ENCODE measurements at regions not wholly inside any gene's neighbourhood (a gene's known extent, or its start where the extent isn't known, plus 50 kb on each side); places are given as distances from the start of the nearest gene placed in this dataset.

GRCh38 chr18:51582551-51582950, 385.1 kb upstream of the MEX3C start:
- FAIRE-seq (no peak), ATAC-seq (no peak), DNase-seq (ENCODE audit: low read depth, low spot score) (no peak)
- H3K27me3 ChIP-seq (replicated peaks in 1 of 2; ENCODE audit: control insufficient read depth in 2 of 2, insufficient read depth in 2 of 2, low read length in 1 of 2), result no peaks in the 10 kb centered on the region
- no peaks in the 10 kb centered on the region for H3K9me3 ChIP-seq (replicated peaks; ENCODE audit: control insufficient read depth, insufficient read depth, low read length)
- BruUV-seq (replicated peaks), result no TSS peak
- CTCF ChIA-PET, result no interaction called here
- in situ Hi-C loops (cut with MboI), result no loop called here
- H3K4me2 ChIP-seq (ENCODE audit: control insufficient read depth, insufficient read depth), result no peak overlapping the region
- no peaks in the 10 kb centered on the region for H3K4me1 ChIP-seq (ENCODE audit: control insufficient read depth, insufficient read depth, low read length)
- 35% methylated on average over 2 of the region's 2 CpGs for WGBS (ENCODE audit: insufficient coverage, insufficient replicate concordance, low lambda C conversion rate, missing lambda C conversion rate)
- no peak overlapping the region for H3K4me3 ChIP-seq
- no peak overlapping the region for H3K9ac ChIP-seq (ENCODE audit: control insufficient read depth, insufficient read depth, low read length)
- SMC1A ChIA-PET (ENCODE audit: uncharacterized antibody, unreplicated experiment), result no interaction called here
- no peaks in the 10 kb centered on the region for H3K79me2 ChIP-seq (ENCODE audit: control insufficient read depth, insufficient read depth, low read length)
- POLR2A ChIA-PET, result no interaction called here
- H2AFZ ChIP-seq (ENCODE audit: control insufficient read depth, low read depth, low read length), result no peak overlapping the region
- RAD21 ChIA-PET (ENCODE audit: unreplicated experiment), result no interaction called here
- H4K20me1 ChIP-seq (ENCODE audit: control insufficient read depth, insufficient read depth), result no peaks in the 10 kb centered on the region
- H3K27ac ChIP-seq (ENCODE audit: control insufficient read depth, insufficient read depth), result no peak overlapping the region
- TF ChIP-seq ZSCAN29 (IDR thresholded peaks at IDR 0.05) (no peak), BCL3 (IDR thresholded peaks at IDR 0.05; ENCODE audit: borderline replicate concordance, insufficient read depth, low read depth, low read length, poor library complexity, severe bottlenecking) (no peak), ZNF592 (IDR thresholded peaks at IDR 0.05) (no peak), CHD1 (IDR thresholded peaks at IDR 0.05; ENCODE audit: low read depth, low read length) (no peak), SUPT20H (IDR thresholded peaks at IDR 0.05; ENCODE audit: borderline replicate concordance, control insufficient read depth, low read depth, low read length) (no peak), NKRF (conservative IDR thresholded peaks at IDR 0.05) (no peak), FOS (IDR thresholded peaks at IDR 0.05; ENCODE audit: borderline replicate concordance, extremely low read depth, insufficient read length) (no peak), SREBF1 (IDR thresholded peaks at IDR 0.05; ENCODE audit: low read length) (no peak), NFYA (IDR thresholded peaks at IDR 0.05; ENCODE audit: borderline replicate concordance, low read depth, low read length) (no peak), PML (IDR thresholded peaks at IDR 0.05; ENCODE audit: low read length) (no peak)
- no peaks in the 10 kb centered on the region for H3K36me3 ChIP-seq (ENCODE audit: control insufficient read depth in 2 of 2, insufficient read depth in 2 of 2, low read length in 1 of 2)
- intact Hi-C loops (cut with micrococcal nuclease; ENCODE audit: unreplicated experiment), result no loop called here

Data from GM12878 (cell line).